ENCODE measurements at regions not wholly inside any gene's neighbourhood (a gene's known extent, or its start where the extent isn't known, plus 50 kb on each side); places are given as distances from the start of the nearest gene placed in this dataset.
"Not testable (repeated sequence)": the region's sequence is repeated elsewhere in the genome, so short reads cannot be mapped to it uniquely, and the experiment has no call there.

GRCh38 chr3:34013818-34014570 lies 215.6 kb downstream of the PDCD6IP start:
- no peak for DNase-seq

- no peak for DNase-seq
Measured at GRCh38 chr3:34015204-34016142, 217.0 kb downstream of the PDCD6IP start.

- no peak for DNase-seq
Measured at GRCh38 chr3:34016925-34017587, 218.6 kb downstream of the PDCD6IP start.

- no peak for DNase-seq
Measured at GRCh38 chr3:34017757-34018156, 219.3 kb downstream of the PDCD6IP start.

GRCh38 chr3:34019158-34019557 lies 220.7 kb downstream of the PDCD6IP start:
- no peak for DNase-seq

- no peak for DNase-seq
Measured at GRCh38 chr3:34020170-34020569, 221.7 kb downstream of the PDCD6IP start.

GRCh38 chr3:34020726-34021680 lies 222.6 kb downstream of the PDCD6IP start:
- DNase-seq: no peak

- DNase-seq: no peak
Measured at GRCh38 chr3:34022147-34022546, 223.7 kb downstream of the PDCD6IP start.

GRCh38 chr3:34024447-34025240 lies 226.2 kb downstream of the PDCD6IP start:
- DNase-seq: no peak

GRCh38 chr3:34033839-34034238 lies 235.4 kb downstream of the PDCD6IP start:
- no peak for DNase-seq

GRCh38 chr3:34034840-34035239 lies 236.4 kb downstream of the PDCD6IP start:
- no peak for DNase-seq

GRCh38 chr3:34035775-34036174 lies 237.3 kb downstream of the PDCD6IP start:
- no peak for DNase-seq

GRCh38 chr3:34037260-34037659 lies 238.8 kb downstream of the PDCD6IP start:
- no peak for DNase-seq

GRCh38 chr3:34038131-34038530 lies 239.7 kb downstream of the PDCD6IP start:
- DNase-seq: no peak

- no peak for DNase-seq
Measured at GRCh38 chr3:34046154-34046553, 247.7 kb downstream of the PDCD6IP start.

- DNase-seq: no peak
Measured at GRCh38 chr3:34053626-34054025, 255.2 kb downstream of the PDCD6IP start.

- no peak for DNase-seq
Measured at GRCh38 chr3:34056181-34056910, 257.9 kb downstream of the PDCD6IP start.

- no peak for DNase-seq
Measured at GRCh38 chr3:34056951-34057390, 258.5 kb downstream of the PDCD6IP start.

- not testable (repeated sequence) for DNase-seq
Measured at GRCh38 chr3:34060995-34061394, 262.6 kb downstream of the PDCD6IP start.

GRCh38 chr3:34065901-34066300 lies 267.5 kb downstream of the PDCD6IP start:
- no peak for DNase-seq

- DNase-seq: no peak
Measured at GRCh38 chr3:34066328-34066727, 267.9 kb downstream of the PDCD6IP start.
